ENCODE measurements at regions not wholly inside any gene's neighbourhood (a gene's known extent, or its start where the extent isn't known, plus 50 kb on each side); places are given as distances from the start of the nearest gene placed in this dataset.

- Histone ChIP-seq H2AFZ (ENCODE audit: low read length) (no peak overlapping the region), H3K4me2 (ENCODE audit: insufficient read depth, low read length) (no peak overlapping the region), H3K27me3 (ENCODE audit: insufficient read depth, low read length) (no peaks in the 10 kb centered on the region), H3K36me3 (ENCODE audit: insufficient read depth, low read length) (no peaks in the 10 kb centered on the region), H3K4me3 (ENCODE audit: insufficient read depth, low read length) (no peak overlapping the region), H4K20me1 (ENCODE audit: insufficient read depth, low read length) (no peaks in the 10 kb centered on the region), H3K4me1 (ENCODE audit: insufficient read depth, low read length) (no peaks in the 10 kb centered on the region), H3K79me2 (ENCODE audit: insufficient read depth, low read length) (no peaks in the 10 kb centered on the region), H3K27ac (ENCODE audit: low read depth, low read length) (no peak overlapping the region), H3K9me3 (ENCODE audit: low read depth, low read length) (no peaks in the 10 kb centered on the region)
- no peak for DNase-seq (ENCODE audit: insufficient read length, low spot score, missing footprints)
- TF ChIP-seq, protein P1, sequence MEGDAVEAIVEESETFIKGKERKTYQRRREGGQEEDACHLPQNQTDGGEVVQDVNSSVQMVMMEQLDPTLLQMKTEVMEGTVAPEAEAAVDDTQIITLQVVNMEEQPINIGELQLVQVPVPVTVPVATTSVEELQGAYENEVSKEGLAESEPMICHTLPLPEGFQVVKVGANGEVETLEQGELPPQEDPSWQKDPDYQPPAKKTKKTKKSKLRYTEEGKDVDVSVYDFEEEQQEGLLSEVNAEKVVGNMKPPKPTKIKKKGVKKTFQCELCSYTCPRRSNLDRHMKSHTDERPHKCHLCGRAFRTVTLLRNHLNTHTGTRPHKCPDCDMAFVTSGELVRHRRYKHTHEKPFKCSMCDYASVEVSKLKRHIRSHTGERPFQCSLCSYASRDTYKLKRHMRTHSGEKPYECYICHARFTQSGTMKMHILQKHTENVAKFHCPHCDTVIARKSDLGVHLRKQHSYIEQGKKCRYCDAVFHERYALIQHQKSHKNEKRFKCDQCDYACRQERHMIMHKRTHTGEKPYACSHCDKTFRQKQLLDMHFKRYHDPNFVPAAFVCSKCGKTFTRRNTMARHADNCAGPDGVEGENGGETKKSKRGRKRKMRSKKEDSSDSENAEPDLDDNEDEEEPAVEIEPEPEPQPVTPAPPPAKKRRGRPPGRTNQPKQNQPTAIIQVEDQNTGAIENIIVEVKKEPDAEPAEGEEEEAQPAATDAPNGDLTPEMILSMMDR (IDR thresholded peaks at IDR 0.05; ENCODE audit: extremely low read depth, low read depth, low read length) = no peak
Observed at GRCh38 chr1:168958562-168959289, 147.8 kb upstream of the ATP1B1 start.

DNA sequence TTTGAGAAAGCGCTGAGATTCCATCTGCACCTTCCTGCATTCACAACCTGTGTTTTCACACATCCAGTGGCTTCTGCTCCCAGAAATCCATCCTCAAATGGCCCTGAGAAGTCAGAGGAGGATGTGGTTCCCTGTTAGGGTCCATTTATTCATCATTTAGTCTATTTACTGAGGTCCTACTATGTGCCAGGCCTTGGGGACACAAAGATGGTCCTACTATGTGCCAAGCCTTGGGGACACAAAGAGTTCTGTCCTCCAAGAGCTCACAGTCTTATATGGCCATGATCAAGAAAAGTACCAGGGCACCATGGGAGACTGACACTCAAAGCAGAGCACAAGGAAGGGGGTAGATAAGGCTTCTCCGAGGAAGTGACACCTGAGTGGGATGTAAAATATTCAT, 147.1 kb upstream of the ATP1B1 start:
- H3K9me3 ChIP-seq (ENCODE audit: low read depth, low read length) = no peaks in the 10 kb centered on the region
- H2AFZ ChIP-seq (ENCODE audit: low read length) = no peak overlapping the region
- H3K4me1 ChIP-seq (ENCODE audit: insufficient read depth, low read length) = no peaks in the 10 kb centered on the region
- no peak overlapping the region for H3K4me2 ChIP-seq (ENCODE audit: insufficient read depth, low read length)
- H3K36me3 ChIP-seq (ENCODE audit: insufficient read depth, low read length) = no peaks in the 10 kb centered on the region
- H3K27ac ChIP-seq (ENCODE audit: low read depth, low read length) = no peak overlapping the region
- TF ChIP-seq, protein P1 (IDR thresholded peaks at IDR 0.05; ENCODE audit: extremely low read depth, low read depth, low read length) = no peak
- H3K4me3 ChIP-seq (ENCODE audit: insufficient read depth, low read length) = no peak overlapping the region
- H3K79me2 ChIP-seq (ENCODE audit: insufficient read depth, low read length) = no peaks in the 10 kb centered on the region
- DNase-seq (ENCODE audit: insufficient read length, low spot score, missing footprints) = no peak
- H3K27me3 ChIP-seq (ENCODE audit: insufficient read depth, low read length) = no peaks in the 10 kb centered on the region
- H4K20me1 ChIP-seq (ENCODE audit: insufficient read depth, low read length) = no peaks in the 10 kb centered on the region

- no peak overlapping the region for H3K4me2 ChIP-seq (ENCODE audit: insufficient read depth, low read length)
- no peaks in the 10 kb centered on the region for H4K20me1 ChIP-seq (ENCODE audit: insufficient read depth, low read length)
- H3K36me3 ChIP-seq (ENCODE audit: insufficient read depth, low read length) = no peaks in the 10 kb centered on the region
- no peak overlapping the region for H2AFZ ChIP-seq (ENCODE audit: low read length)
- H3K27ac ChIP-seq (ENCODE audit: low read depth, low read length) = no peak overlapping the region
- H3K79me2 ChIP-seq (ENCODE audit: insufficient read depth, low read length) = no peaks in the 10 kb centered on the region
- no peak for DNase-seq (ENCODE audit: insufficient read length, low spot score, missing footprints)
- TF ChIP-seq, protein P1 (IDR thresholded peaks at IDR 0.05; ENCODE audit: extremely low read depth, low read depth, low read length) = no peak
- H3K9me3 ChIP-seq (ENCODE audit: low read depth, low read length) = no peaks in the 10 kb centered on the region
- no peak overlapping the region for H3K4me3 ChIP-seq (ENCODE audit: insufficient read depth, low read length)
- H3K4me1 ChIP-seq (ENCODE audit: insufficient read depth, low read length) = no peaks in the 10 kb centered on the region
- no peaks in the 10 kb centered on the region for H3K27me3 ChIP-seq (ENCODE audit: insufficient read depth, low read length)
Observed at GRCh38 chr1:168960114-168960513, 146.4 kb upstream of the ATP1B1 start.

GRCh38 chr1:168960595-168960994, 145.9 kb upstream of the ATP1B1 start:
- Histone ChIP-seq H3K27me3 (ENCODE audit: insufficient read depth, low read length) (no peaks in the 10 kb centered on the region), H3K4me2 (ENCODE audit: insufficient read depth, low read length) (no peak overlapping the region), H3K4me3 (ENCODE audit: insufficient read depth, low read length) (no peak overlapping the region), H2AFZ (ENCODE audit: low read length) (no peak overlapping the region), H3K36me3 (ENCODE audit: insufficient read depth, low read length) (no peaks in the 10 kb centered on the region), H3K4me1 (ENCODE audit: insufficient read depth, low read length) (no peaks in the 10 kb centered on the region), H3K9me3 (ENCODE audit: low read depth, low read length) (no peaks in the 10 kb centered on the region), H3K27ac (ENCODE audit: low read depth, low read length) (no peak overlapping the region), H3K79me2 (ENCODE audit: insufficient read depth, low read length) (no peaks in the 10 kb centered on the region), H4K20me1 (ENCODE audit: insufficient read depth, low read length) (no peaks in the 10 kb centered on the region)
- TF ChIP-seq, protein P1 (IDR thresholded peaks at IDR 0.05; ENCODE audit: extremely low read depth, low read depth, low read length) = no peak
- DNase-seq (ENCODE audit: insufficient read length, low spot score, missing footprints) = no peak

All from osteoblast (primary cell).